A549 (cell line): ENCODE measurements at regions not wholly inside any gene's neighbourhood (a gene's known extent, or its start where the extent isn't known, plus 50 kb on each side); places are given as distances from the start of the nearest gene placed in this dataset.

Experiments
- ATAC-seq, 2 experiments: fragments of 200-7000 bp in 1 of 2; fragments of >200 bp in 1 of 2; cut with Nextera tagmentation in 1 of 2; cut with Tn5 transposase in 1 of 2; 3 replicates each; pipeline versions ENCODE4 v1.8.0 to v1.9.1; 2018 to 2020; ENCODE audit warnings: mild to moderate bottlenecking in 1 of 2, moderate library complexity in 1 of 2
- CTCF ChIA-PET: fragments of 300-600 bp; sonication (Branson Sonifier 250); formaldehyde crosslinking; extraction: SDS; loops from one replicate; lab custom pipeline; 2021; ENCODE audit warnings: antibody characterized with exemption, inconsistent platforms; lab: Yijun Ruan, JAX
- POLR2A ChIA-PET: fragments of 350-600 bp; formaldehyde crosslinking; extraction: SDS; loops from one replicate; lab custom pipeline; 2021; ENCODE audit warnings: antibody characterized with exemption, inconsistent platforms; lab: Yijun Ruan, JAX
- DNase-seq, 2 experiments: peaks; one replicate each; pipeline versions ENCODE4 v3.0.0 to v3.0.0-alpha.2; 2011 to 2016; ENCODE audit warnings: low read depth in 1 of 2, low spot score in 1 of 2
- FAIRE-seq: peaks from 2 replicates; lab custom pipeline; 2011; peaks lifted over from hg19 to GRCh38; lab: Jason Lieb, UNC
- H3K27ac ChIP-seq, 2 experiments: fragments of >200 bp; sonication (Bioruptor Twin); formaldehyde crosslinking; 3 replicates each; pipeline ENCODE4 v1.5.1; 2016 to 2017
- H3K4me1 ChIP-seq: fragments of >200 bp; sonication (Bioruptor Twin); formaldehyde crosslinking; 3 replicates; pipeline ENCODE4 v1.6.1; 2016
- H3K4me2 ChIP-seq: fragments of >200 bp; sonication (Bioruptor Twin); formaldehyde crosslinking; 3 replicates; pipeline ENCODE4 v1.6.1; 2016
- H3K4me3 ChIP-seq: fragments of >200 bp; sonication (Bioruptor Twin); formaldehyde crosslinking; 3 replicates; pipeline ENCODE4 v1.5.1; 2016
- H3K9me3 ChIP-seq: fragments of >200 bp; sonication (Bioruptor Twin); formaldehyde crosslinking; 3 replicates; pipeline ENCODE4 v1.6.1; 2016
- CBX2 ChIP-seq: fragments of 200-600 bp; sonication (generic); IDR thresholded peaks from 2 replicates; pipeline ENCODE4 v1.6.1; 2016; ENCODE audit warnings: low read depth, mild to moderate bottlenecking, borderline replicate concordance
- CBX8 ChIP-seq: fragments of 200-600 bp; sonication (generic); IDR thresholded peaks from 2 replicates; pipeline ENCODE4 v1.6.1; 2016
- CHD4 ChIP-seq: fragments of 200-600 bp; sonication (generic); IDR thresholded peaks from 2 replicates; pipeline ENCODE4 v1.6.1; 2016; ENCODE audit warnings: antibody characterized with exemption, mild to moderate bottlenecking, borderline replicate concordance
- CTCF ChIP-seq: fragments of >200 bp; sonication (Bioruptor Twin); formaldehyde crosslinking; IDR thresholded peaks from 3 replicates; pipeline ENCODE4 v1.5.1; 2016
- E2F6 ChIP-seq: IDR thresholded peaks from 2 replicates; pipeline ENCODE4 v1.6.1; 2012; ENCODE audit warnings: low read depth, borderline replicate concordance
- EHMT2 ChIP-seq: fragments of 200-600 bp; sonication (generic); IDR thresholded peaks from 2 replicates; pipeline ENCODE4 v1.6.1; 2016; ENCODE audit warnings: antibody characterized with exemption, low read depth, mild to moderate bottlenecking, moderate library complexity
- ESRRA ChIP-seq: fragments of 150-350 bp; IDR thresholded peaks from 2 replicates; pipeline ENCODE4 v1.6.1; 2014; ENCODE audit warnings: mild to moderate bottlenecking, low read length, borderline replicate concordance
- FOSL2 ChIP-seq, 2 experiments: fragments of 450-650 bp in 1 of 2; fragments of >200 bp in 1 of 2; sonication (Bioruptor Twin) in 1 of 2; formaldehyde crosslinking; IDR thresholded peaks; 2 replicates each; pipeline versions ENCODE4 v1.5.0 to v1.6.1; 2016 to 2020; ENCODE audit warnings: mild to moderate bottlenecking in 1 of 2, moderate library complexity in 1 of 2
- FOXS1 ChIP-seq: fragments of 250-450 bp; sonication (Bioruptor Pico); IDR thresholded peaks from 2 replicates; pipeline ENCODE4 v1.5.0; 2020; ENCODE audit warnings: mild to moderate bottlenecking, moderate library complexity
- HDAC2 ChIP-seq: fragments of 200-600 bp; sonication (generic); IDR thresholded peaks from 2 replicates; pipeline ENCODE4 v1.6.1; 2016
- HMGXB4 ChIP-seq: fragments of 250-450 bp; sonication (Bioruptor Pico); IDR thresholded peaks from 2 replicates; pipeline ENCODE4 v1.5.0; 2021; ENCODE audit warnings: mild to moderate bottlenecking, moderate library complexity, borderline replicate concordance
- KDM5A ChIP-seq: fragments of 200-600 bp; sonication (generic); IDR thresholded peaks from 2 replicates; pipeline ENCODE4 v1.6.1; 2016; ENCODE audit warnings: antibody characterized with exemption, mild to moderate bottlenecking
- PBX3 ChIP-seq: IDR thresholded peaks from 2 replicates; pipeline ENCODE4 v1.6.1; 2012
- POLR2AphosphoS2 ChIP-seq: conservative IDR thresholded peaks from 2 replicates; pipeline ENCODE4 v1.6.1; 2012; ENCODE audit warnings: low read length, improper control_type of control experiment, inconsistent platforms
- RAD21 ChIP-seq, 2 experiments: fragments of >200 bp in 1 of 2; sonication (Bioruptor Twin) in 1 of 2; formaldehyde crosslinking in 1 of 2; IDR thresholded peaks in 1 of 2; conservative IDR thresholded peaks in 1 of 2; 2 replicates in 1 of 2; 3 replicates in 1 of 2; pipeline ENCODE4 v1.6.1; 2012 to 2018; ENCODE audit warnings: inconsistent platforms in 1 of 2
- RFX5 ChIP-seq: fragments of 450-650 bp; IDR thresholded peaks from 2 replicates; pipeline ENCODE4 v1.7.1; 2014; ENCODE audit warnings: antibody characterized with exemption, mild to moderate bottlenecking, moderate library complexity
- ZC3H11A ChIP-seq: fragments of 450-650 bp; IDR thresholded peaks from 2 replicates; pipeline ENCODE4 v1.6.1; 2014; ENCODE audit warnings: antibody characterized with exemption, mild to moderate bottlenecking
- ZNF302 ChIP-seq: fragments of 250-450 bp; sonication (Bioruptor Pico); IDR thresholded peaks from 2 replicates; pipeline ENCODE4 v1.9.0; 2021; ENCODE audit warnings: inconsistent platforms, mild to moderate bottlenecking, moderate library complexity
- ZSCAN20 ChIP-seq: fragments of 250-450 bp; sonication (Bioruptor Pico); IDR thresholded peaks from 2 replicates; pipeline ENCODE4 v1.8.0; 2022; ENCODE audit warnings: mild to moderate bottlenecking, moderate library complexity
- WGBS: methylation state at CpG from one replicate; pipeline ENCODE4 v1.1.6; 2017; ENCODE audit errors: missing lambda C conversion rate; 5-methylcytosine and 5-hydroxymethylcytosine counted together

GRCh38 chr3:117268318-117268717, 558.7 kb downstream of the TUSC7 start:
- Histone ChIP-seq H3K27ac (no peak overlapping the region), H3K4me1 (peaks cover 8% of the 10 kb centered on the region; the same call in 1 of the 3 replicates), H3K9me3 (no peaks in the 10 kb centered on the region), H3K4me2 (no peak overlapping the region), H3K4me3 (no peak overlapping the region)
- 57% methylated on average over 2 of the region's 2 CpGs for WGBS
- FAIRE-seq, result no peak
- no peak for DNase-seq
- ChIA-PET POLR2A (no interaction called here), CTCF (no interaction called here)
- no peak for ATAC-seq
- TF ChIP-seq RAD21 (conservative IDR thresholded peaks at IDR 0.05 in 1 of 2, IDR thresholded peaks at IDR 0.05 in 1 of 2) (peak; percentile 26 to 45; a peak in 3 of 5 replicates), CTCF (no peak), E2F6 (no peak)

- Histone ChIP-seq H3K27ac (no peak overlapping the region), H3K9me3 (no peaks in the 10 kb centered on the region), H3K4me3 (no peak overlapping the region), H3K4me2 (no peak overlapping the region), H3K4me1 (peaks cover 6% of the 10 kb centered on the region; the same call in 2 of the 3 replicates)
- no peak for FAIRE-seq
- POLR2A ChIA-PET, result no interaction called here
- DNase-seq, result no peak
- 72% methylated on average over 2 of the region's 2 CpGs for WGBS
- no peak for ATAC-seq
- CTCF ChIA-PET, result no interaction called here
- TF ChIP-seq POLR2AphosphoS2, result no peak
- no peak for TF ChIP-seq ESRRA
- TF ChIP-seq CBX8, result no peak
- TF ChIP-seq ZSCAN20, result no peak
- TF ChIP-seq ZC3H11A, result no peak
- TF ChIP-seq FOSL2 (IDR thresholded peaks at IDR 0.05), result no peak
- no peak for TF ChIP-seq FOSL2 (CRISPR knock-in tag; IDR thresholded peaks at IDR 0.05)
- no peak for TF ChIP-seq KDM5A
- TF ChIP-seq HDAC2, result no peak
- TF ChIP-seq HMGXB4 (CRISPR knock-in tag), result no peak
- TF ChIP-seq EHMT2, result no peak
- no peak for TF ChIP-seq RAD21 (conservative IDR thresholded peaks at IDR 0.05 in 1 of 2, IDR thresholded peaks at IDR 0.05 in 1 of 2)
- TF ChIP-seq PBX3, result no peak
- TF ChIP-seq FOXS1 (CRISPR knock-in tag), result no peak
- TF ChIP-seq RFX5, result no peak
- TF ChIP-seq ZNF302 (CRISPR knock-in tag), result no peak
- no peak for TF ChIP-seq CHD4
- TF ChIP-seq CBX2, result no peak
Observed at GRCh38 chr3:117272274-117272673, 562.7 kb downstream of the TUSC7 start.
